WERI-Rb-1 (cell line): ENCODE measurements at regions not wholly inside any gene's neighbourhood (a gene's known extent, or its start where the extent isn't known, plus 50 kb on each side); places are given as distances from the start of the nearest gene placed in this dataset.

ENCODE experiments used
- DNase-seq: peaks from one replicate; pipeline ENCODE4 v3.0.0-alpha.2; 2020
- H3K27ac ChIP-seq: fragments of 250-450 bp; sonication (Bioruptor Pico); 2 replicates; pipeline ENCODE4 v1.5.1; 2020; ENCODE audit warnings: mild to moderate bottlenecking, moderate library complexity
- H3K27me3 ChIP-seq: fragments of 250-450 bp; sonication (Bioruptor Pico); 2 replicates; pipeline ENCODE4 v1.5.1; 2021; ENCODE audit warnings: mild to moderate bottlenecking, low read depth, moderate library complexity; ENCODE audit not compliant: insufficient read depth, severe bottlenecking
- H3K36me3 ChIP-seq: fragments of 250-450 bp; sonication (Bioruptor Pico); 2 replicates; pipeline ENCODE4 v1.5.1; 2020; ENCODE audit warnings: mild to moderate bottlenecking, moderate library complexity
- H3K4me3 ChIP-seq: 2 replicates; pipeline ENCODE4 v1.5.1; 2011; ENCODE audit warnings: low read depth, mild to moderate bottlenecking, control low read depth, low read length
- H3K9me3 ChIP-seq: fragments of 250-450 bp; sonication (Bioruptor Pico); 2 replicates; pipeline ENCODE4 v1.5.1; 2021; ENCODE audit warnings: mild to moderate bottlenecking, moderate library complexity; ENCODE audit not compliant: severe bottlenecking
- TF ChIP-seq, protein P1 (sequence below): IDR thresholded peaks from 2 replicates; pipeline ENCODE4 v1.5.1; 2011; ENCODE audit warnings: low read depth, mild to moderate bottlenecking, control low read depth, inconsistent platforms, low read length

GRCh38 chr2:212863185-212863588 is 288.2 kb downstream of the IKZF2 start:
- Histone ChIP-seq H3K27me3 (no peaks in the 10 kb centered on the region), H3K4me3 (no peak overlapping the region), H3K9me3 (peaks cover 15% of the 10 kb centered on the region), H3K36me3 (no peaks in the 10 kb centered on the region), H3K27ac (no peak overlapping the region)
- TF ChIP-seq, protein P1, sequence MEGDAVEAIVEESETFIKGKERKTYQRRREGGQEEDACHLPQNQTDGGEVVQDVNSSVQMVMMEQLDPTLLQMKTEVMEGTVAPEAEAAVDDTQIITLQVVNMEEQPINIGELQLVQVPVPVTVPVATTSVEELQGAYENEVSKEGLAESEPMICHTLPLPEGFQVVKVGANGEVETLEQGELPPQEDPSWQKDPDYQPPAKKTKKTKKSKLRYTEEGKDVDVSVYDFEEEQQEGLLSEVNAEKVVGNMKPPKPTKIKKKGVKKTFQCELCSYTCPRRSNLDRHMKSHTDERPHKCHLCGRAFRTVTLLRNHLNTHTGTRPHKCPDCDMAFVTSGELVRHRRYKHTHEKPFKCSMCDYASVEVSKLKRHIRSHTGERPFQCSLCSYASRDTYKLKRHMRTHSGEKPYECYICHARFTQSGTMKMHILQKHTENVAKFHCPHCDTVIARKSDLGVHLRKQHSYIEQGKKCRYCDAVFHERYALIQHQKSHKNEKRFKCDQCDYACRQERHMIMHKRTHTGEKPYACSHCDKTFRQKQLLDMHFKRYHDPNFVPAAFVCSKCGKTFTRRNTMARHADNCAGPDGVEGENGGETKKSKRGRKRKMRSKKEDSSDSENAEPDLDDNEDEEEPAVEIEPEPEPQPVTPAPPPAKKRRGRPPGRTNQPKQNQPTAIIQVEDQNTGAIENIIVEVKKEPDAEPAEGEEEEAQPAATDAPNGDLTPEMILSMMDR, result peak; percentile 64
- DNase-seq, result peak; percentile 46

DNA sequence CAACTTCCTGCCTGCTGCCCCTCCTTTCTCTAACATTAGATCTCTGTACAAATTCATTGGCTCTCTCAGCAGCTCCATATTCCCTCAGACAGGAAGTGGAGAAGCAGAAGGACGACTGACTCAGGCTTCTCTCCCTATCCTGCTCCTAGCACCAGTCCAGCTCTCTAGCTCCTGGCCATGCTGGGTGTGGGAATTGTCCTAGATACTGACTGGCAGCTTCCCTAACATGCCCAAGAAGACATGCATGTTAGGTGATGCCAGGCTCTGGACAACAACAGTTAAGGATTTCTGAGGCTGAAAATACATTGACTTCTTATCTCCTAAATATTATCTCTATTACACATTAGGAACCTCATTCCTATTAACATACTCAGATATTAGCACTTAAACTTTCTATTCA is 292.9 kb downstream of the IKZF2 start:
- TF ChIP-seq, protein P1, result no peak
- Histone ChIP-seq H3K9me3 (peaks cover 15% of the 10 kb centered on the region), H3K36me3 (no peaks in the 10 kb centered on the region), H3K27me3 (no peaks in the 10 kb centered on the region), H3K4me3 (no peak overlapping the region), H3K27ac (no peak overlapping the region)
- no peak for DNase-seq

GRCh38 chr2:212854771-212855170 is 296.6 kb downstream of the IKZF2 start:
- no peak overlapping the region for H3K4me3 ChIP-seq
- H3K36me3 ChIP-seq, result no peaks in the 10 kb centered on the region
- H3K27me3 ChIP-seq, result no peaks in the 10 kb centered on the region
- no peaks in the 10 kb centered on the region for H3K9me3 ChIP-seq
- no peak for DNase-seq
- TF ChIP-seq, protein P1, result no peak
- H3K27ac ChIP-seq, result no peak overlapping the region

DNA sequence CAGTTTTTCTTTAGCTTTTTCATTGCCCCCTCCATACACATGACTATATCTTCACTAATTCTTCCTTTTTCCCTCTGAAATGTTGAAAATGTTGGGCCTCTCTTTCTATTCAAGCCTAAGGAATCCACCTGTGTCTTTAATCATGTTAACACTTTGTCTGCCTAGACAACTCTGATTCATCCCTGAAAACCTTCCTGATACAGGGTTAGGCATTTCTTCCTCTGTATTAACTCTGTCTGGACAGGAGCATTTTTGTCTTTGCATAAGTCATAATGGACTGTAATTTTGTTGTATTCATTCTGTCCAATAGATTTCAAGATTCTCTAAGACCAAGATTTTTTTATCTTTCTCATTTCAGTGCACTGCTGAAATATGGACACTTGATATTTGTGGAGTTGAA is 297.3 kb downstream of the IKZF2 start:
- TF ChIP-seq, protein P1, result no peak
- Histone ChIP-seq H3K27me3 (no peaks in the 10 kb centered on the region), H3K36me3 (no peaks in the 10 kb centered on the region), H3K27ac (no peak overlapping the region), H3K9me3 (no peaks in the 10 kb centered on the region), H3K4me3 (no peak overlapping the region)
- no peak for DNase-seq

DNA sequence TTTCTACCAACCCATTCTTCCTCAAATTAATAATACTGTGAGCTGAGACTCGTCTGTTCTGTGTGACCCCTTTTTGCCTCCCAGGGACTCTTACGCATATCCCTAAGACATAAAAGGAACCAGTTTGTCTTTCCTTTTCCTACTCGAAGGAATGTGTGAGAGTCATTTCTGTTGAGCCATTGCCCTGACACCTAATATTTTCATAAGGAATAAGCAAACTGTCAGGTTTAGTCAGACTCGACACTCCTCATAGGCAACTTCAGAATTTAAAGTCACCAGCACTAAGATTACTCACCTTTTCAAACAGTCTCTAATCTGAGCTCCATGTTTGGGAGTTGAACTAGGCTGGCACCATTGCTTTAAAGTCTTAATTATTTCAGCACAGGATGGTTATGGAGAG is 305.5 kb downstream of the IKZF2 start:
- no peak overlapping the region for H3K27ac ChIP-seq
- no peaks in the 10 kb centered on the region for H3K27me3 ChIP-seq
- H3K36me3 ChIP-seq, result no peaks in the 10 kb centered on the region
- H3K9me3 ChIP-seq, result no peaks in the 10 kb centered on the region
- no peak for DNase-seq
- TF ChIP-seq, protein P1, result no peak
- no peak overlapping the region for H3K4me3 ChIP-seq

DNA sequence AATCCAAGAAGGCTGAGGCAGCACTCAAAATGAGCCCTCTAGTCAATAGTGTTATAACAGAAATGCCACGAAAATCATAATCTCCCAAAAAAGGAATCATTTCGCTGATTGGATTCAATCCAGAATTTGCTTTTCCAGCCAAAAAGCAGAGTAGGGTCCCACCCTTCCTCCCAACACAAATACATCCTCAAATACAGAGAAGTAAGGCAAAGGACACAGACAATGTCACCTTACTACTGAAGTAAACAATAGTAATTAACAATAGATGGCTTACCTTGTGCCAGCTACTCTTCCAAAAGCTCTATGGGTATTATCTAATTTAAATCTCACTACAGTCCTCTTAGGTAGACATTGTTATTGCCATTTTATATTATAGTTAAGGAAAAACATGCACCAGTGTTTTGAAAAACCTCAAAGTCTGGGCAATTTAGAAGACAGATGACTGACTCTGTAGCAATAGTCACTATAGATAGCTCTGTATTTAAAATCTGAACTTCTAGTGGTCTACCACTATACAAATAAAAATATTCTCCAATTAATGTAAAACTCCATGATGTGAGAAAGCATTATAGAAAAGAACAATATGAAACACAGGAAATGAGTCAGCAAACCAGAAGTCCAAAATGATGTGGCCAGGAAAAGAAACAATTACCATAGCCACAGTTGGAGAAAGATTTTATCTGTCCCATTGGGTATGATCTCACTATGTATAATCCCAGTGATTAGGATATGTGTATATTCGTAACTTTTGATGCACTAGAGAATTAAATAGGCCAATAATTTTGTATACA is 305.0 kb upstream of the ERBB4 start:
- TF ChIP-seq, protein P1, result no peak
- DNase-seq, result no peak
- H3K4me3 ChIP-seq, result no peak overlapping the region
- H3K9me3 ChIP-seq, result no peaks in the 10 kb centered on the region
- no peaks in the 10 kb centered on the region for H3K27me3 ChIP-seq
- no peaks in the 10 kb centered on the region for H3K36me3 ChIP-seq
- no peak overlapping the region for H3K27ac ChIP-seq
